Endometrial microvascular endothelial cells (primary cell): ENCODE measurements at regions not wholly inside any gene's neighbourhood (a gene's known extent, or its start where the extent isn't known, plus 50 kb on each side); places are given as distances from the start of the nearest gene placed in this dataset.
"Not testable (repeated sequence)": the region's sequence is repeated elsewhere in the genome, so short reads cannot be mapped to it uniquely, and the experiment has no call there.

ENCODE experiments used
- in situ Hi-C: cut with HindIII; loops from 2 replicates; pipeline ENCODE4 v1.10.0; 2017; ENCODE audit warnings: low sequenced_read_pairs, low pct_unique_long_range_greater_than_20kb; ENCODE audit errors: inconsistent ontology term

DNA sequence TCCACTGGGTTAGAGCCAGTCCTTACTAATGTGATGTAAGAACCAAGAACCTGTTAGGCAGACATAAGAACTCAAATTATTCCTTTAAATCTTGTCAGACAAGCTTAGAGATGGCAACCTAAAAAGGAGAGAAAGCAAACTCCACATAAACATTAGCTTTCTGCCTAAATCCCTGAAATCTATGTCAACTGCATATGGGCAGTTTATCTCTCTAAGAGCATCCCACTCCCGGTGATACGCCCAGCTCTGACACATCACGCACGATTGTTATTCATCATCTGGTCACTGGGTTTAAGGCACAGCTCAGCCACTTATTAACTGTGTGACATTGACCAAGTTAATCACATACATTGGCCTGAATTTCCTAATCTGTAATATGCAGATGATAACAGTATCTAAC, 323.7 kb downstream of the HHIPL2 start:
- in situ Hi-C loops, result no loop called here

GRCh38 chr1:222223010-222223409, 324.9 kb downstream of the HHIPL2 start:
- in situ Hi-C loops, result no loop called here

DNA sequence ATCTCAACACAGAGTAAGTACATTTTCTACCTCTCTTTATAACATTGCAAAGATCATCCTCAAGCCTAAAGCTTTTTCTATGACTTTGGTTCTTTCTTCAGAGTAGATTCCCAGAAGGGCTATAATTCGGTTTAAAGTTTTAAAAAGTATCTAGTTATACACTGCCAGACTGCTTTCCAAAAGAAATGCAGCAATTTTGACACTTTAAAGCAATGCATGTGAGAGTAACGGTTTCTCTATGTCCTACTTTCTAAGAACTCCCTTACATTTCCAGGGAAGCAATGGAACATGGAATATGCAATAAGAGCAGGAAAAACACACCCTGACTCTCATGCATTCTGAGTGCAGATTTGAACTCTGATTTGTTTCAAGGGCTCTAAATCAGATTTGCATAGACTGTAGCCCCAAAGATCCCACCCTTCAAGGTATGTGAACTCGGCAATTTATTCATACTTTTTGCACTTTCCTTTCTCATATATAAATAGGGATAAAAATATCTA, 331.6 kb downstream of the HHIPL2 start:
- in situ Hi-C loops, result no loop called here

GRCh38 chr1:222210776-222211175, 337.1 kb downstream of the HHIPL2 start:
- in situ Hi-C loops, result no loop called here

DNA sequence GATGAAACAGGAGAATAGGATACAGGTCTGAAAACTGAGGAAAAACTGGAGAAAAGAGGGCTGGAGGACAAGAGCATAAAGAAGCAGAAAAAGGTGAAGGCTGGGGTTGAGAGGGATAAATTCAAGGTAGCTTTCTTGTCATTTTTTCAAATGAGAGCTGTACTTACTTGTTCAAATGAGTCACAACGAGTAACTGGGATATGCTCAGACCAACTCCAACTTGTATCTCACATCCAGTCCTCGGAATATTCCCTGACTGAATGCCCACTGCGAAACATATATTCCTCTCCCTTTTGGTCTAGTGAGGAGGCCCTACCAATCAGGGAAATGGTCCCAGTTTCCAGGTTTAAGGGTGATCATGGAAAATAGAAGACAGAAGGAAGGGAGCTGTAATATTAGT, 343.4 kb downstream of the HHIPL2 start:
- in situ Hi-C loops, result no loop called here

- in situ Hi-C loops, result no loop called here
These were observed 345.1 kb downstream of the HHIPL2 start for GRCh38 chr1:222202831-222203230.

DNA sequence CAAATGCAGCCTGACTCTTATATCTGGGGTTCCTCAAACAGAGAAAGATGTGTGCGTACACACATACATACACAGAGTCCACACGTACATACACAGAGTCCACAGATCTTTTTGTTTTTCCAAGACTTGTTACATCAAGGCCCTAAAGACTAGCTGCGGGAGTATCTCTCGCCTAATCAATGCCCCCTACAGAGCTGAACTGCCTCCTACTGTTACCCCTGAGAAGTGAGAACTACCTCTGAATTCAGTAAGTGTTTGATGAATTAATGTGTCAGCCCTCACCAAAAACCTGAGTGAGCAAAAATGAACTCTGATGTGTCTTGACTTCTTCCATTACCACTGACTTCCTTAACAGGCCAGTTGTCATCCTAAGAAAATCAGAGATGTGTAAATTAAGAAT, 351.2 kb downstream of the HHIPL2 start:
- in situ Hi-C loops, result no loop called here

- in situ Hi-C loops, result no loop called here
These were observed 351.6 kb downstream of the HHIPL2 start for GRCh38 chr1:222196288-222196687.

GRCh38 chr1:222195857-222196256, 352.0 kb downstream of the HHIPL2 start:
- in situ Hi-C loops, result no loop called here

DNA sequence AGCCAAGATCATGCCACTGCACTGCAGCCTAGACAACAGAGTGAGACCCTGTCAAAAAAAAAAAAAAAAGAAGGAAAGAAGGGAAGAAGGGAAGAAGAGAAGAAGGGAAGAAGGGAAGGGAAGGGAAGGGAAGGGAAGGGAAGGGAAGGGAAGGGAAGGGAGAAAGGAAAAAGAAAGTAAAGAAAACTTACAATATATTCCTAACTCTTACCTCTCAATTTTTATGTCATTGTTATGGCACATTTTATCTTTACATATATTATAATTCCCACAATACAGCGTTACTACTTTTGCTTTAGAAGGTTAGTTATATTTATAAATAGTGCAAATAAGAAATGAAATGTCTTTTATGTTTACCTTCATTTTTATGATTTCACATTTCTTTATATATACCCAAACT, 358.7 kb downstream of the HHIPL2 start:
- in situ Hi-C loops, result no loop called here

DNA sequence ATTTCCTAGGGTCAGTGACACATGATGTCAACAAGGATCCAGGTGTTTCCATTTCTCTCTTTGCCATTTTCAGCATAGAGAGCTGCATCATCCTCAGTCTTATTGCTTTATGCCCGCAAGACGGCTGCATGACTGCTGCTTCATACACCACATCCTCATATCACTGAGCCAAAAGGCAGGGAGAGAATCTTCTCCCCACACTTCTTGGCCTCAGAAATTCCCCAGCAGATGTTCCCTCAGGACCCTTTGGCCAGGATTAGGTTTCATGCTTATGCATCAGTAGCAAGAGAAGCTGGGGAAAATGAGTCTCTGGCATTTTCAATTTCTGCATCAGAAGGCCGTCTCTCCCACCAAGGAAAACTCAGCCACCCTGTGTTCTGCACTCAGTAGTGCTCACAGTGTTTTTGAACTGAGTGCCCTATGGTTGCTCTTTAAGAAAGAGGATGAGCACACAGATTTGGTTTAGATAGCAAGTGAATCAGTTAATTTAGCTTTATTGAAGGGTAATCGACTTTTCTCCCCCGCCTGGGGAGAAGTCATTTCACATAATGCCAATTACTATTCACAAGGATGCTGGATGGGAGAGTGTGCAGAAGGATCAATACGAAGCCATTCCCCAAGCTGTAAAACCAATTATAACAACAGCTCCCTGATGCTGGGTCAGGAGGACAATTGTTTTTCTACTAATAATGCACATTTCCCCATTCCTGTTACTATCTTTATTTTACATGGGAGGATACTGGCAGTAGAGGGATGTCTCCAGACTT, 360.2 kb downstream of the HHIPL2 start:
- in situ Hi-C loops, result no loop called here

GRCh38 chr1:222182641-222183040, 365.3 kb downstream of the HHIPL2 start:
- in situ Hi-C loops, result no loop called here

DNA sequence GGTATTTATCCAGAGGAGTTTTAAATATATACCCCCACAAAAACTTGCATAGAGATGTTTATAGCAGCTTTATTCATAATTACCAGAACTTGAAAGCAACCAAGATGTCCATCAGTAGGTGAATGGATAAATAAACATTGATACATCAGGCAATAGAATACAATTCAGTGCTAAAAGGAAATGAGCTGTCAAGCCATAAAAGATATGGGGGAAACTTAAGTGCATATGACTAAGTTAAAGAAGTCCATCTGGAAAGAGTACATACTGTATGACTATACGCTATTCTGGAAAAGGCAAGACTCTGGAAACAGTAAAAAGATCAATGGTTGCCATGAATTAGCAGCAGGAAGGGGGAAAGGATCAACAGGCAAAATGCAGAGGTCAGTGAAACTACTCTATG, 366.7 kb downstream of the HHIPL2 start:
- in situ Hi-C loops, result no loop called here

DNA sequence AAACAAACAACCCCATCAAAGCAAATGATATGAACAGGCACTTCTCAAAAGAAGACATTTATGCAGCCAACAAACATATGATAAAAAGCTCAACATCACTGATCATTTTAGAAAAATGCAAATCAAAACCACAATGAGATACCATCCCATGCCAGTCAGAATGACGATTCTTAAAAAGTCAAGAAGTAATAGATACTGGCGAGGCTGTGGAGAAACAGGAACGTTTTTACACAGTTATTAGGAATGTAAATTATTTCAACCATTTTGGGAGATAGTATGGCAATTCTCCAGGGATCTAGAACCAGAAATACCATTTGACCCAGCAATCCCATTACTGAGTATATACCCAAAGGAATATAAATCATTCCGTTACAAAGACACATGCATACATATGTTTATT, 370.4 kb downstream of the HHIPL2 start:
- in situ Hi-C loops, result not testable (repeated sequence)

DNA sequence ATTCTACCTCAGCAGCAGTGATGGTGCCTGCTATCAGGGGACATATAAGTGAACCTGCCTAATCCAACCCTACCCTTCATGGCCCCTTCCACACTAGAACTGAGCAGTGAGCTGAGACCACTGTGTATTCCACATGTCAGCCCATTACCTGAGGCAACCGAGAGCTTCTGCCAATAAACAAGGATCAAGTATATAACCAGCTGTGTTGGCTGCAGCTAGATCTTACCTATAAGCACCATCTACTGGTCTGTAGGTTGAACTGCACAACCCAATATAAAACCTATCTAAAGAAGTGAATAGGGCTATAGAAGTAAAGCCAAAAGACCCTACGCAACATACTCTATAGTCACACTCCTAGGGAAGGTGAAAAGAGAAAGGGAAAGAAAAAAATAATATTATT, 376.9 kb downstream of the HHIPL2 start:
- in situ Hi-C loops, result no loop called here

- in situ Hi-C loops, result no loop called here
These were observed 379.3 kb downstream of the HHIPL2 start for GRCh38 chr1:222168621-222169020.

DNA sequence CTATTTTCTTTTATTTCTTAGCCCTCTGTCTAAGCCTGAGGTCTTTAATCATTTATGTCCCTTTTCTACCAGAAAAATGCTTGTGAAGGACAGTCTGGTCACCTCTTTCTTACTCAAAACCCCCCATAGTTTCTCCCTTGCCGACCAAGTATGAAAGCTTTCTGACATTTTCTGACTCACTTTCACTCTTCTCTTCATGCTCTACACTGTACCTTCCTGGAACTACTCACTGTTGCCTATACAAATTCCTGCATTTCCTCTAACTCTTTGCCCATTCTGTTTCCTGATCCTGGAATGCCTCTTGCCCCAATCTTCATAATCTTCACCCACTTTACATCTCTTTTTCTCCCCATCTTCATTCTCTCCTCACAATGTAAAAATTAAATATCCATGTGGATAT, 380.0 kb downstream of the HHIPL2 start:
- in situ Hi-C loops, result no loop called here

- in situ Hi-C loops, result no loop called here
These were observed 380.8 kb downstream of the HHIPL2 start for GRCh38 chr1:222167111-222167510.

GRCh38 chr1:222165629-222166028, 382.3 kb downstream of the HHIPL2 start:
- in situ Hi-C loops, result no loop called here

GRCh38 chr1:222163895-222164294, 384.0 kb downstream of the HHIPL2 start:
- in situ Hi-C loops, result no loop called here

DNA sequence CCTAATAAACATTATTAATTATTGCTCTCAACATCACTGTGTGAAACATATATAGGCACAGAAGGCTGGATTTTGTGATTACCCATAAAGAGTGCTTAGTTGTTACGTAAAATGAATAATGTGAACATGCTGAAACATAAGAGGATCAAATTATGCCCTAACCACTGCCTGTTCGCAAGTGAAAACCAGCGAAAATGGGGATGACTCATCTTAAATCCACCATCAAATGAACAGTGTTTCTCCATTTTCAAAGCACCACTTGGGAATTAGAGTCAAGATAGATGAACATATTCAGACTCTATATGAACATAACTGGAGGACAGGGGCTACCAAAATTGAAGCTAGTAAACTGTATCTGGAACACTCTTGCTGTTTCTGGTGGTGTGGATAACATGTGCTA, 386.2 kb downstream of the HHIPL2 start:
- in situ Hi-C loops, result no loop called here
